GM23338 (cell line): ENCODE measurements at regions not wholly inside any gene's neighbourhood (a gene's known extent, or its start where the extent isn't known, plus 50 kb on each side); places are given as distances from the start of the nearest gene placed in this dataset.

Experiments
- ATAC-seq: fragments of 200-7000 bp; cut with Tn5 transposase; 3 replicates; pipeline ENCODE4 v1.9.1; 2020
- DNase-seq: peaks from one replicate; pipeline ENCODE4 v3.0.0-alpha.2; 2015; ENCODE audit warnings: low spot score
- H2AFZ ChIP-seq: fragments of 200-600 bp; sonication (generic); 2 replicates; pipeline ENCODE4 v1.8.0; 2016; ENCODE audit warnings: antibody characterized with exemption, mild to moderate bottlenecking, moderate library complexity
- H3F3A ChIP-seq: fragments of 200-600 bp; sonication (generic); replicated peaks from 2 replicates; pipeline ENCODE4 v1.8.0; 2017; ENCODE audit warnings: antibody characterized with exemption, mixed run types, low read depth
- H3K27ac ChIP-seq: fragments of 200-600 bp; sonication (generic); 2 replicates; pipeline ENCODE4 v1.6.1; 2016; ENCODE audit warnings: low read depth
- H3K27me3 ChIP-seq: fragments of 200-600 bp; sonication (generic); 2 replicates; pipeline ENCODE4 v1.8.0; 2016; ENCODE audit warnings: mild to moderate bottlenecking, mixed run types, moderate library complexity; ENCODE audit not compliant: insufficient read depth
- H3K36me3 ChIP-seq: fragments of 200-600 bp; sonication (generic); 2 replicates; pipeline ENCODE4 v1.8.0; 2016; ENCODE audit warnings: mild to moderate bottlenecking; ENCODE audit not compliant: insufficient read depth
- H3K4me1 ChIP-seq: fragments of 200-600 bp; sonication (generic); 2 replicates; pipeline ENCODE4 v1.8.0; 2016; ENCODE audit warnings: mild to moderate bottlenecking, moderate library complexity; ENCODE audit not compliant: insufficient read depth
- H3K4me2 ChIP-seq: fragments of 200-600 bp; sonication (generic); 2 replicates; pipeline ENCODE4 v1.7.1; 2017; ENCODE audit warnings: mixed run types
- H3K4me3 ChIP-seq: fragments of 200-600 bp; sonication (generic); 2 replicates; pipeline ENCODE4 v1.6.1; 2016; ENCODE audit warnings: mixed run types
- H3K79me2 ChIP-seq: fragments of 200-600 bp; sonication (generic); replicated peaks from 2 replicates; pipeline ENCODE4 v1.8.0; 2017; ENCODE audit warnings: mild to moderate bottlenecking; ENCODE audit not compliant: insufficient read depth
- H3K9me2 ChIP-seq: fragments of 200-600 bp; sonication (generic); 2 replicates; pipeline ENCODE4 v1.8.0; 2017; ENCODE audit not compliant: insufficient read depth
- H4K20me1 ChIP-seq: fragments of 200-600 bp; sonication (generic); replicated peaks from 2 replicates; pipeline ENCODE4 v1.8.0; 2017; ENCODE audit warnings: mild to moderate bottlenecking; ENCODE audit not compliant: insufficient read depth
- H3K27ac Mint-ChIP-seq: 2 replicates; pipeline ENCODE4 v1.8.0; 2020; ENCODE audit warnings: inconsistent platforms, mild to moderate bottlenecking, moderate library complexity, mixed read lengths
- H3K27me3 Mint-ChIP-seq: 3 replicates; pipeline ENCODE4 v1.8.0; 2022; ENCODE audit warnings: low read depth, mild to moderate bottlenecking, moderate library complexity, mixed read lengths, inconsistent platforms; ENCODE audit not compliant: insufficient read depth, poor library complexity
- H3K36me3 Mint-ChIP-seq: 3 replicates; pipeline ENCODE4 v1.8.0; 2021; ENCODE audit warnings: low read depth, mild to moderate bottlenecking, inconsistent platforms, moderate library complexity, mixed read lengths
- H3K4me1 Mint-ChIP-seq: 3 replicates; pipeline ENCODE4 v1.8.0; 2020; ENCODE audit warnings: mild to moderate bottlenecking, inconsistent platforms, mixed read lengths
- H3K4me3 Mint-ChIP-seq: 3 replicates; pipeline ENCODE4 v1.8.0; 2021; ENCODE audit warnings: moderate library complexity, mild to moderate bottlenecking, inconsistent platforms, mixed read lengths
- H3K9me3 Mint-ChIP-seq: 3 replicates; pipeline ENCODE4 v1.8.0; 2020; ENCODE audit warnings: moderate library complexity, mild to moderate bottlenecking, inconsistent platforms, mixed read lengths
- CREB1 ChIP-seq: fragments of 250-450 bp; sonication (Bioruptor Pico); IDR thresholded peaks from 2 replicates; pipeline ENCODE4 v1.5.0; 2020; ENCODE audit warnings: low read depth, mild to moderate bottlenecking, moderate library complexity
- CTCF ChIP-seq, 2 experiments: fragments of 200-600 bp in 1 of 2; sonication (generic) in 1 of 2; conservative IDR thresholded peaks; 2 replicates each; pipeline versions ENCODE4 v1.5.1 to v1.6.1; 2016 to 2017; ENCODE audit warnings: antibody characterized with exemption in 2 of 2, low read depth in 2 of 2, mild to moderate bottlenecking in 2 of 2, moderate library complexity in 1 of 2
- ETS1 ChIP-seq: IDR thresholded peaks from 2 replicates; pipeline ENCODE4 v1.6.1; 2016; ENCODE audit warnings: antibody characterized with exemption
- EZH2 ChIP-seq: fragments of 200-600 bp; sonication (generic); IDR thresholded peaks from one replicate; pipeline ENCODE4 v1.8.0; 2017; ENCODE audit warnings: antibody characterized with exemption, mild to moderate bottlenecking, low read depth; ENCODE audit not compliant: unreplicated experiment
- EZH2phosphoT487 ChIP-seq: fragments of 200-600 bp; sonication (generic); IDR thresholded peaks from one replicate; pipeline ENCODE4 v1.8.1; 2018; ENCODE audit warnings: antibody characterized with exemption; ENCODE audit not compliant: unreplicated experiment
- JUNB ChIP-seq: IDR thresholded peaks from one replicate; pipeline ENCODE4 v1.6.1; 2016; ENCODE audit warnings: antibody characterized with exemption; ENCODE audit not compliant: unreplicated experiment
- NANOG ChIP-seq: IDR thresholded peaks from 2 replicates; pipeline ENCODE4 v1.6.1; 2016; ENCODE audit warnings: antibody characterized with exemption, borderline replicate concordance
- POLR2AphosphoS5 ChIP-seq: IDR thresholded peaks from 2 replicates; pipeline ENCODE4 v1.6.1; 2016; ENCODE audit warnings: antibody characterized with exemption, low read depth
- REST ChIP-seq: IDR thresholded peaks from one replicate; pipeline ENCODE4 v1.6.1; 2018; ENCODE audit warnings: antibody characterized with exemption; ENCODE audit not compliant: unreplicated experiment
- STAT1 ChIP-seq: IDR thresholded peaks from one replicate; pipeline ENCODE4 v1.6.1; 2016; ENCODE audit warnings: antibody characterized with exemption; ENCODE audit not compliant: unreplicated experiment
- ZNF114 ChIP-seq: fragments of 250-450 bp; sonication (Bioruptor Pico); IDR thresholded peaks from 2 replicates; pipeline ENCODE4 v1.5.0; 2020; ENCODE audit warnings: mild to moderate bottlenecking, moderate library complexity
- ZNF331 ChIP-seq: fragments of 250-450 bp; sonication (Bioruptor Pico); IDR thresholded peaks from 2 replicates; pipeline ENCODE4 v1.5.0; 2020; ENCODE audit warnings: low read depth, mild to moderate bottlenecking, moderate library complexity
- ZNF462 ChIP-seq: fragments of 250-450 bp; sonication (Bioruptor Pico); IDR thresholded peaks from 2 replicates; pipeline ENCODE4 v1.5.0; 2020; ENCODE audit warnings: mild to moderate bottlenecking, moderate library complexity

- Mint-ChIP-seq H3K4me3 (no peak overlapping the region), H3K27ac (no peak overlapping the region), H3K4me1 (no peaks in the 10 kb centered on the region), H3K27me3 (no peaks in the 10 kb centered on the region), H3K36me3 (no peaks in the 10 kb centered on the region; the same call in 2 of the 3 replicates), H3K9me3 (no peaks in the 10 kb centered on the region)
- H3K79me2 ChIP-seq, result no peaks in the 10 kb centered on the region
- ATAC-seq (no peak), DNase-seq (no peak)
- no peaks in the 10 kb centered on the region for H3K9me2 ChIP-seq
- H3K27ac ChIP-seq, result no peak overlapping the region
- no peak for TF ChIP-seq STAT1
- TF ChIP-seq ZNF331 (CRISPR knock-in tag), result no peak
- no peak for TF ChIP-seq CTCF (conservative IDR thresholded peaks at IDR 0.05; ENCODE audit: low read depth in 2 of 2)
- no peak for TF ChIP-seq JUNB
- TF ChIP-seq NANOG, result no peak
- no peak for TF ChIP-seq CREB1 (CRISPR knock-in tag)
- no peak for TF ChIP-seq POLR2AphosphoS5
- no peak for TF ChIP-seq EZH2
- no peak for TF ChIP-seq REST
- TF ChIP-seq EZH2phosphoT487, result no peak
- TF ChIP-seq ZNF114 (CRISPR knock-in tag), result no peak
- no peak for TF ChIP-seq ETS1
- no peak for TF ChIP-seq ZNF462 (CRISPR knock-in tag)
- no peak overlapping the region for H3K4me2 ChIP-seq
- H3K4me3 ChIP-seq, result no peak overlapping the region
- no peaks in the 10 kb centered on the region for H3F3A ChIP-seq
- no peaks in the 10 kb centered on the region for H4K20me1 ChIP-seq
- H3K4me1 ChIP-seq, result no peaks in the 10 kb centered on the region
- H2AFZ ChIP-seq, result no peak overlapping the region
- no peaks in the 10 kb centered on the region for H3K27me3 ChIP-seq
- no peaks in the 10 kb centered on the region for H3K36me3 ChIP-seq
These were observed 110.7 kb upstream of the ANO5 start for GRCh38 chr11:22082178-22082577.
